GM12865 (cell line): ENCODE measurements at regions not wholly inside any gene's neighbourhood (a gene's known extent, or its start where the extent isn't known, plus 50 kb on each side); places are given as distances from the start of the nearest gene placed in this dataset.

Source experiments
- DNase-seq: peaks from one replicate; pipeline ENCODE4 v3.0.0; 2010; ENCODE audit warnings: low read depth
- H3K4me3 ChIP-seq: 2 replicates; pipeline ENCODE4 v1.5.1; 2011; ENCODE audit warnings: mild to moderate bottlenecking, low read depth, low read length, control low read depth
- CTCF ChIP-seq: IDR thresholded peaks from 2 replicates; pipeline ENCODE4 v1.5.1; 2011; ENCODE audit warnings: low read length, control low read depth, low read depth, inconsistent platforms; ENCODE audit not compliant: insufficient read depth; ENCODE audit errors: missing control alignments

GRCh38 chr3:135803028-135803692, 162.4 kb upstream of the PPP2R3A start:
- DNase-seq, result no peak
- no peak overlapping the region for H3K4me3 ChIP-seq
- no peak for TF ChIP-seq CTCF

DNA sequence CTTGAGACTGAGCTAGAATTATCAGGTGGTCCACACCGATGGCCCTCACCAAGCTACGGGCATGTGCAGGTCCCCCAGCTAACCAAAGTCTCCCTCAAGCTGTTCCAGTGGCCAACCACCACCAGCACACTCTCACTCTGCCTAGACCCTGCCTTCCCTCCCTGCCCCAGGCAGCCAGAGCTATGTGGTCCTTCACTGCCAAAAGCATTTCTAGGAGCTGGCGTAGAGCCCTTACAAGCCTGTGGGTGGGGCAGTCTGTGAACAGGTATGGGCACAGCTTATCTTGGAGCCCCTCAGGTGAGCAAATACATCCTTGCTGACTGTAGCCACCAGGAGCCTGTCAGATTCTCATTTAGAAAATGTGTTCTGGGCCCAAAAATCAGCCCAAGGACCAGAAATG, 159.8 kb upstream of the PPP2R3A start:
- no peak for TF ChIP-seq CTCF
- no peak overlapping the region for H3K4me3 ChIP-seq
- DNase-seq, result no peak

GRCh38 chr3:135806317-135806716, 159.2 kb upstream of the PPP2R3A start:
- no peak for DNase-seq
- no peak for TF ChIP-seq CTCF

GRCh38 chr3:135807879-135808278, 157.6 kb upstream of the PPP2R3A start:
- H3K4me3 ChIP-seq, result no peak overlapping the region
- DNase-seq, result no peak
- no peak for TF ChIP-seq CTCF

More at GRCh38 chr3:135806317-135806716, 159.2 kb upstream of the PPP2R3A start:
- H3K4me3 ChIP-seq, result no peak overlapping the region

DNA sequence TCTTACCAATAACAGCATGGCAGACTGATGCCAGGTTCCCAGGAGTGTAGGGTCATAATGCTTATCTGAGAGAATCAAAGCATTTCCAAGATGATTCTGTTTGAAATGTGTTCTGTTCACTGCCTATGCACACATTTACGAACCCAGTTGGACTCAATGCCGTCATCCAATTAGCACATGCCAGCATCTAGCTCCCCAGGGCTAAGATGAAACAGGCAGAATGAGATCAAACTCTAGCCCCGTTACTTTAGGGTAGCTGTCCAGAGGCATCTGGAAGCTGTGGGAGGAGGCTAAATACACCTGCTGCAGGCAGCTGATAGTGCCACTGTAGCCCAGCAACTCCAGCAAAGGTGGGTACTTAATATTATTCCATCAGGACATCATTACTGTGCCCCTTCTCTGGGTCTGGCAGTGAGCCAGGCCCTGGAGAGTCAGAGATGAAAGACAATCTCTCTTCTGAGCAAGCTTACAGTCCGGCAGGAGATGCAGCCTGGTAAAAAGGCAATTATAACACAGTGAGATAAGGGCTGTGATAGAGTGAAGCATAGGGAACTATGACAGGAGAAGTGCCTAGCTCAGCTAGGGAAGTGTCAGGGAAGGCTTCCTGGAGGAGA, 156.4 kb upstream of the PPP2R3A start:
- TF ChIP-seq CTCF, result no peak
- no peak for DNase-seq
- H3K4me3 ChIP-seq, result no peak overlapping the region

- no peak for DNase-seq
- H3K4me3 ChIP-seq, result no peak overlapping the region
- no peak for TF ChIP-seq CTCF
Measured at GRCh38 chr3:135811651-135812050, 153.9 kb upstream of the PPP2R3A start.

- no peak for DNase-seq
- H3K4me3 ChIP-seq, result no peak overlapping the region
- no peak for TF ChIP-seq CTCF
Measured at GRCh38 chr3:135812057-135812456, 153.5 kb upstream of the PPP2R3A start.
